Stomach (tissue), 4 donors: ENCODE measurements at regions not wholly inside any gene's neighbourhood (a gene's known extent, or its start where the extent isn't known, plus 50 kb on each side); places are given as distances from the start of the nearest gene placed in this dataset.

Experiments used
- CTCF ChIP-seq, 7 experiments: fragments of 450-650 bp in 4 of 7; fragments of 200-600 bp in 3 of 7; sonication (generic) in 3 of 7; IDR thresholded peaks; one replicate each; pipeline ENCODE4 v1.5.1; 2016 to 2019; ENCODE audit warnings: antibody characterized with exemption in 7 of 7, control low read depth in 2 of 7, mild to moderate bottlenecking in 1 of 7
- POLR2A ChIP-seq, 4 donors: fragments of 450-650 bp; IDR thresholded peaks; one replicate each; pipeline ENCODE4 v1.6.1; 2016; ENCODE audit warnings: antibody characterized with exemption in 4 of 4, control low read depth in 2 of 4, mild to moderate bottlenecking in 1 of 4, moderate library complexity in 1 of 4

GRCh38 chr6:142561511-142562265 is 259.9 kb downstream of the ADGRG6 start:
- TF ChIP-seq CTCF (IDR thresholded peaks at IDR 0.05), result no peak
- TF ChIP-seq POLR2A (IDR thresholded peaks at IDR 0.05), result no peak
